Activated naive CD4-positive, alpha-beta T cell treated with anti-CD3 and anti-CD28 coated beads, Interleukin-2, amount 50 U/mL, for 72 hours (primary cell): ENCODE measurements at regions not wholly inside any gene's neighbourhood (a gene's known extent, or its start where the extent isn't known, plus 50 kb on each side); places are given as distances from the start of the nearest gene placed in this dataset.
A peak's percentile ranks its signal among the peaks of the same experiment; 100 is the strongest.

ENCODE experiments used
- ATAC-seq, 2 donors: fragments of 150-1000 bp; cut with Tn5 transposase; 2 replicates each; pipeline ENCODE4 v1.10.0; 2021; ENCODE audit warnings: mild to moderate bottlenecking in 2 of 2, moderate library complexity in 2 of 2
- DNase-seq, 2 donors: peaks; one replicate each; pipeline ENCODE4 v3.0.0; 2021 to 2022; ENCODE audit warnings: low spot score in 2 of 2
- H3K27ac Mint-ChIP-seq, 2 donors: one replicate each; pipeline ENCODE4 v1.8.0; 2022; ENCODE audit warnings: mild to moderate bottlenecking in 2 of 2, mixed read lengths in 2 of 2
- H3K36me3 Mint-ChIP-seq, 2 donors: one replicate each; pipeline ENCODE4 v1.8.0; 2022; ENCODE audit warnings: mixed read lengths in 2 of 2
- H3K9me3 Mint-ChIP-seq, 2 donors: one replicate each; pipeline ENCODE4 v1.8.0; 2022; ENCODE audit warnings: mixed read lengths in 2 of 2

- Mint-ChIP-seq H3K27ac (peak overlapping the region in 1 of 2 donors; percentile 8), H3K36me3 (peaks cover 0 to 4% of the 10 kb centered on the region in 2 donors), H3K9me3 (peaks cover 0 to 7% of the 10 kb centered on the region in 2 donors)
- DNase-seq, result peak in 1 of 2 donors; percentile 16
- peak; percentile 92 to 96 for ATAC-seq
Observed at GRCh38 chr10:4344492-4344994, 481.5 kb upstream of the AKR1E2 start.

GRCh38 chr10:4343873-4344272 is 482.1 kb upstream of the AKR1E2 start:
- DNase-seq (no peak), ATAC-seq (no peak)
- Mint-ChIP-seq H3K27ac (peak overlapping the region in 1 of 2 donors; percentile 8), H3K36me3 (peaks cover 0 to 4% of the 10 kb centered on the region in 2 donors), H3K9me3 (peaks cover 0 to 7% of the 10 kb centered on the region in 2 donors)

GRCh38 chr10:4343091-4343490 is 482.9 kb upstream of the AKR1E2 start:
- DNase-seq (no peak), ATAC-seq (no peak)
- Mint-ChIP-seq H3K27ac (no peak overlapping the region), H3K9me3 (peaks cover 0 to 7% of the 10 kb centered on the region in 2 donors), H3K36me3 (peaks cover 0 to 4% of the 10 kb centered on the region in 2 donors)

GRCh38 chr10:4338768-4339167 is 487.2 kb upstream of the AKR1E2 start:
- Mint-ChIP-seq H3K27ac (no peak overlapping the region), H3K36me3 (no peaks in the 10 kb centered on the region)
- no peak for DNase-seq

GRCh38 chr10:4337563-4337962 is 488.4 kb upstream of the AKR1E2 start:
- Mint-ChIP-seq H3K36me3 (no peaks in the 10 kb centered on the region), H3K9me3 (peaks cover 0 to 7% of the 10 kb centered on the region in 2 donors), H3K27ac (no peak overlapping the region)
- ATAC-seq (no peak), DNase-seq (no peak)

More at GRCh38 chr10:4338768-4339167, 487.2 kb upstream of the AKR1E2 start:
- ATAC-seq, result no peak
- H3K9me3 Mint-ChIP-seq, result peaks cover 0 to 7% of the 10 kb centered on the region in 2 donors

- H3K9me3 Mint-ChIP-seq, result no peaks in the 10 kb centered on the region
- H3K36me3 Mint-ChIP-seq, result no peaks in the 10 kb centered on the region
- DNase-seq, result no peak
- no peak for ATAC-seq
- H3K27ac Mint-ChIP-seq, result no peak overlapping the region
Observed at GRCh38 chr10:4334871-4335270, 491.1 kb upstream of the AKR1E2 start.

- no peaks in the 10 kb centered on the region for H3K36me3 Mint-ChIP-seq
- no peak for ATAC-seq
- H3K27ac Mint-ChIP-seq, result no peak overlapping the region
- no peak for DNase-seq
- H3K9me3 Mint-ChIP-seq, result no peaks in the 10 kb centered on the region
Observed at GRCh38 chr10:4334015-4334414, 492.0 kb upstream of the AKR1E2 start.

- no peak for DNase-seq
- Mint-ChIP-seq H3K36me3 (no peaks in the 10 kb centered on the region), H3K9me3 (no peaks in the 10 kb centered on the region), H3K27ac (no peak overlapping the region)
- no peak for ATAC-seq
Observed at GRCh38 chr10:4333459-4333894, 492.5 kb upstream of the AKR1E2 start.

- H3K9me3 Mint-ChIP-seq, result no peaks in the 10 kb centered on the region
- no peak for DNase-seq
- no peaks in the 10 kb centered on the region for H3K36me3 Mint-ChIP-seq
- no peak overlapping the region for H3K27ac Mint-ChIP-seq
- ATAC-seq, result no peak
Observed at GRCh38 chr10:4332764-4333458, 493.1 kb upstream of the AKR1E2 start.

GRCh38 chr10:4331150-4331549 is 494.9 kb upstream of the AKR1E2 start:
- no peak for DNase-seq
- Mint-ChIP-seq H3K9me3 (no peaks in the 10 kb centered on the region), H3K27ac (no peak overlapping the region), H3K36me3 (no peaks in the 10 kb centered on the region)
- ATAC-seq, result no peak

- Mint-ChIP-seq H3K9me3 (no peaks in the 10 kb centered on the region), H3K27ac (no peak overlapping the region), H3K36me3 (no peaks in the 10 kb centered on the region)
- no peak for ATAC-seq
- no peak for DNase-seq
Observed at GRCh38 chr10:4330636-4331035, 495.4 kb upstream of the AKR1E2 start.

GRCh38 chr10:4329225-4329624 is 496.8 kb upstream of the AKR1E2 start:
- H3K36me3 Mint-ChIP-seq, result no peaks in the 10 kb centered on the region
- peak overlapping the region in 1 of 2 donors; percentile 30 for H3K27ac Mint-ChIP-seq
- no peaks in the 10 kb centered on the region for H3K9me3 Mint-ChIP-seq
- ATAC-seq (no peak), DNase-seq (no peak)

- Mint-ChIP-seq H3K27ac (no peak overlapping the region), H3K9me3 (no peaks in the 10 kb centered on the region), H3K36me3 (no peaks in the 10 kb centered on the region)
- DNase-seq, result no peak
- no peak for ATAC-seq
Observed at GRCh38 chr10:4326647-4327046, 499.4 kb upstream of the AKR1E2 start.

- Mint-ChIP-seq H3K36me3 (no peaks in the 10 kb centered on the region), H3K27ac (no peak overlapping the region), H3K9me3 (no peaks in the 10 kb centered on the region)
- DNase-seq, result no peak
- ATAC-seq, result no peak
Observed at GRCh38 chr10:4319870-4320367, 506.1 kb upstream of the AKR1E2 start.

GRCh38 chr10:4316161-4316810 is 509.7 kb upstream of the AKR1E2 start:
- Mint-ChIP-seq H3K9me3 (no peaks in the 10 kb centered on the region), H3K36me3 (no peaks in the 10 kb centered on the region), H3K27ac (no peak overlapping the region)
- DNase-seq (no peak), ATAC-seq (no peak)

GRCh38 chr10:4315551-4315950 is 510.5 kb upstream of the AKR1E2 start:
- no peaks in the 10 kb centered on the region for H3K9me3 Mint-ChIP-seq

GRCh38 chr10:4313051-4313450 is 513.0 kb upstream of the AKR1E2 start:
- ATAC-seq (no peak), DNase-seq (no peak)
- Mint-ChIP-seq H3K9me3 (no peaks in the 10 kb centered on the region), H3K27ac (peak overlapping the region in 1 of 2 donors; percentile 9), H3K36me3 (no peaks in the 10 kb centered on the region)

More at GRCh38 chr10:4315551-4315950, 510.5 kb upstream of the AKR1E2 start:
- ATAC-seq (no peak), DNase-seq (no peak)
- Mint-ChIP-seq H3K36me3 (no peaks in the 10 kb centered on the region), H3K27ac (no peak overlapping the region)
